HCT116 (cell line): ENCODE measurements at regions not wholly inside any gene's neighbourhood (a gene's known extent, or its start where the extent isn't known, plus 50 kb on each side); places are given as distances from the start of the nearest gene placed in this dataset.

ENCODE experiments used
- ATAC-seq: fragments of 200-7000 bp; cut with Tn5 transposase; 2 replicates; pipeline ENCODE4 v1.9.1; 2020; ENCODE audit warnings: mild to moderate bottlenecking, moderate library complexity
- BruUV-seq: library from RNA; stranded (reverse); fragments of 400-500 nt; replicated peaks from 2 replicates; lab custom pipeline; 2021; lab: Mats Ljungman, UMichigan
- CTCF ChIA-PET: fragments of 300-600 bp; sonication (Branson Sonifier 250); formaldehyde crosslinking; loops from one replicate; lab custom pipeline; 2021; ENCODE audit warnings: antibody characterized with exemption; lab: Charles Lee
- POLR2A ChIA-PET: fragments of 300-600, 350-600 bp; sonication (Branson Sonifier 250); formaldehyde crosslinking; loops from one replicate; lab custom pipeline; 2021; ENCODE audit warnings: antibody characterized with exemption; lab: Charles Lee
- RAD21 ChIA-PET, 2 experiments: fragments of 300-600 bp; sonication (Branson Sonifier 250); formaldehyde crosslinking; loops; one replicate each; lab custom pipeline; 2023; ENCODE audit warnings: low total read pairs in 2 of 2; ENCODE audit not compliant: uncharacterized antibody in 2 of 2, unreplicated experiment in 2 of 2, low non-redundant PET in 1 of 2; lab: Charles Lee
- DNase-seq: peaks from one replicate; pipeline ENCODE4 v3.0.0-alpha.2; 2010; ENCODE audit warnings: low read depth, low spot score
- H2AFZ ChIP-seq: fragments of 200-600 bp; shearing (Covaris generic), sonication (generic); 2 replicates; pipeline ENCODE4 v1.6.1; 2017; ENCODE audit warnings: low read depth, mixed run types, mixed read lengths, antibody characterized with exemption, low read length; ENCODE audit not compliant: poor library complexity, severe bottlenecking
- H3K27ac ChIP-seq: 2 replicates; pipeline ENCODE4 v1.5.1; 2012; ENCODE audit warnings: low read depth, low read length
- H3K27me3 ChIP-seq: fragments of 200-600 bp; sonication (generic); 2 replicates; pipeline ENCODE4 v1.6.1; 2016; ENCODE audit warnings: mixed run types, low read length, mixed read lengths; ENCODE audit not compliant: insufficient read depth
- H3K36me3 ChIP-seq, 2 experiments: fragments of 200-500 bp in 1 of 2; fragments of 200-600 bp in 1 of 2; sonication (Bioruptor generic) in 1 of 2; sonication (generic) in 1 of 2; 2 replicates each; pipeline versions ENCODE4 v1.5.1 to v1.6.1; 2014 to 2016; ENCODE audit warnings: low read length in 2 of 2, inconsistent platforms in 1 of 2, mixed read lengths in 1 of 2, mixed run types in 1 of 2; ENCODE audit not compliant: insufficient read depth in 2 of 2, control insufficient read depth in 1 of 2
- H3K4me1 ChIP-seq, 2 experiments: fragments of 200-600 bp in 1 of 2; sonication (generic) in 1 of 2; 2 replicates each; pipeline versions ENCODE4 v1.5.1 to v1.6.1; 2012 to 2017; ENCODE audit warnings: low read length in 2 of 2, inconsistent platforms in 1 of 2, mild to moderate bottlenecking in 1 of 2, mixed read lengths in 1 of 2, mixed run types in 1 of 2, moderate library complexity in 1 of 2; ENCODE audit not compliant: insufficient read depth in 2 of 2, control insufficient read depth in 1 of 2
- H3K4me2 ChIP-seq: fragments of 200-600 bp; sonication (generic); 2 replicates; pipeline ENCODE4 v1.6.1; 2017; ENCODE audit warnings: mixed run types, low read length, mixed read lengths
- H3K4me3 ChIP-seq, 2 experiments: fragments of 200-600 bp in 1 of 2; sonication (generic) in 1 of 2; replicated peaks in 1 of 2; 2 replicates each; pipeline ENCODE4 v1.5.1; 2011 to 2016; ENCODE audit warnings: low read length in 2 of 2, control low read depth in 1 of 2, low read depth in 1 of 2, mild to moderate bottlenecking in 1 of 2, mixed read lengths in 1 of 2, mixed run types in 1 of 2
- H3K79me2 ChIP-seq: fragments of 200-600 bp; sonication (generic); 2 replicates; pipeline ENCODE4 v1.6.1; 2017; ENCODE audit warnings: mild to moderate bottlenecking, mixed run types, low read length, moderate library complexity, mixed read lengths; ENCODE audit not compliant: insufficient read depth
- H3K9ac ChIP-seq: fragments of 200-600 bp; sonication (generic); 2 replicates; pipeline ENCODE4 v1.6.1; 2016; ENCODE audit warnings: low read length, mixed read lengths
- H3K9me2 ChIP-seq: fragments of 200-600 bp; sonication (generic), shearing (Covaris generic); 2 replicates; pipeline ENCODE4 v1.6.1; 2017; ENCODE audit warnings: mixed run types, mild to moderate bottlenecking, moderate library complexity; ENCODE audit not compliant: insufficient read depth
- H3K9me3 ChIP-seq, 2 experiments: fragments of 200-500 bp in 1 of 2; fragments of 200-600 bp in 1 of 2; sonication (Bioruptor generic) in 1 of 2; sonication (generic) in 1 of 2; 2 replicates each; pipeline ENCODE4 v1.6.1; 2014 to 2017; ENCODE audit warnings: low read length in 2 of 2, mixed read lengths in 2 of 2, inconsistent platforms in 1 of 2, low read depth in 1 of 2, mild to moderate bottlenecking in 1 of 2, mixed run types in 1 of 2, moderate library complexity in 1 of 2; ENCODE audit not compliant: control insufficient read depth in 1 of 2, insufficient read depth in 1 of 2
- H4K20me1 ChIP-seq: fragments of 200-600 bp; sonication (generic), shearing (Covaris generic); 2 replicates; pipeline ENCODE4 v1.6.1; 2017; ENCODE audit warnings: mixed run types, mild to moderate bottlenecking, moderate library complexity; ENCODE audit not compliant: insufficient read depth
- ATF3 ChIP-seq: IDR thresholded peaks from 2 replicates; pipeline ENCODE4 v1.6.1; 2012
- CEBPB ChIP-seq: IDR thresholded peaks from 2 replicates; pipeline ENCODE4 v1.6.1; 2012; ENCODE audit warnings: low read depth
- ELF1 ChIP-seq: IDR thresholded peaks from 2 replicates; pipeline ENCODE4 v1.6.1; 2012; ENCODE audit warnings: low read depth, borderline replicate concordance
- EZH2phosphoT487 ChIP-seq: fragments of 200-600 bp; IDR thresholded peaks from 2 replicates; pipeline ENCODE4 v1.6.1; 2018; ENCODE audit warnings: antibody characterized with exemption, borderline replicate concordance
- JUND ChIP-seq: IDR thresholded peaks from 2 replicates; pipeline ENCODE4 v1.6.1; 2012
- MAX ChIP-seq: IDR thresholded peaks from 2 replicates; pipeline ENCODE4 v1.6.1; 2012
- POLR2A ChIP-seq: IDR thresholded peaks from 2 replicates; pipeline ENCODE4 v1.7.0; 2011; ENCODE audit warnings: borderline replicate concordance; ENCODE audit not compliant: insufficient read depth, insufficient read length; ENCODE audit errors: extremely low read depth
- POLR2AphosphoS5 ChIP-seq: IDR thresholded peaks from 2 replicates; pipeline ENCODE4 v1.6.1; 2011; ENCODE audit warnings: mild to moderate bottlenecking, low read depth, low read length, moderate library complexity
- RAD21 ChIP-seq: IDR thresholded peaks from 2 replicates; pipeline ENCODE4 v1.6.1; 2012; ENCODE audit warnings: low read depth, mild to moderate bottlenecking
- REST ChIP-seq: IDR thresholded peaks from 2 replicates; pipeline ENCODE4 v1.6.1; 2012; ENCODE audit warnings: low read depth
- SIN3A ChIP-seq: IDR thresholded peaks from 2 replicates; pipeline ENCODE4 v1.6.1; 2012; ENCODE audit warnings: low read depth
- SP1 ChIP-seq: IDR thresholded peaks from 2 replicates; pipeline ENCODE4 v1.6.1; 2012; ENCODE audit warnings: low read depth
- SRF ChIP-seq: IDR thresholded peaks from 2 replicates; pipeline ENCODE4 v1.6.1; 2012; ENCODE audit warnings: low read depth
- TCF7L2 ChIP-seq: IDR thresholded peaks from 2 replicates; pipeline ENCODE4 v1.7.0; 2011; ENCODE audit warnings: borderline replicate concordance, inconsistent platforms; ENCODE audit not compliant: insufficient read depth, insufficient read length; ENCODE audit errors: extremely low read depth
- YY1 ChIP-seq: IDR thresholded peaks from 2 replicates; pipeline ENCODE4 v1.6.1; 2011; ENCODE audit warnings: low read length, low read depth, moderate library complexity, mild to moderate bottlenecking; ENCODE audit not compliant: insufficient replicate concordance; ENCODE audit errors: extremely low read depth
- intact Hi-C: fragments of 100-400 bp; cut with micrococcal nuclease; formaldehyde crosslinking; loops from 2 replicates; pipeline ENCODE4 v1.10.0; 2022

GRCh38 chr2:18784245-18784644 is 194.9 kb upstream of the NT5C1B start (continued):
- TF ChIP-seq REST (no peak), JUND (no peak), POLR2AphosphoS5 (no peak)

GRCh38 chr2:18781541-18782280 is 192.3 kb upstream of the NT5C1B start:
- ChIA-PET RAD21 (no interaction called here), CTCF (no interaction called here), POLR2A (no interaction called here)
- Histone ChIP-seq H3K9ac (no peak overlapping the region), H2AFZ (no peak overlapping the region), H3K27me3 (no peaks in the 10 kb centered on the region), H3K9me3 (no peaks in the 10 kb centered on the region), H3K4me2 (no peak overlapping the region), H3K4me1 (no peaks in the 10 kb centered on the region), H4K20me1 (no peaks in the 10 kb centered on the region), H3K9me2 (no peaks in the 10 kb centered on the region), H3K27ac (no peak overlapping the region), H3K36me3 (no peaks in the 10 kb centered on the region), H3K4me3 (no peak overlapping the region), H3K79me2 (no peaks in the 10 kb centered on the region)
- DNase-seq: no peak
- intact Hi-C loops: no loop called here
- ATAC-seq: no peak
- TF ChIP-seq SIN3A (no peak), ATF3 (no peak), POLR2A (no peak), EZH2phosphoT487 (no peak), MAX (no peak), JUND (no peak), CEBPB (no peak), TCF7L2 (no peak), SRF (no peak), SP1 (no peak), REST (no peak), YY1 (no peak), ELF1 (no peak), RAD21 (no peak)
- no TSS peak for BruUV-seq
